Panc1 (cell line): ENCODE measurements at regions not wholly inside any gene's neighbourhood (a gene's known extent, or its start where the extent isn't known, plus 50 kb on each side); places are given as distances from the start of the nearest gene placed in this dataset.

Experiments used
- ATAC-seq: fragments of 200-7000 bp; cut with Tn5 transposase; 2 replicates; pipeline ENCODE4 v1.9.1; 2020; ENCODE audit warnings: mild to moderate bottlenecking, moderate library complexity
- BruUV-seq: library from RNA; stranded (reverse); fragments of 400-500 nt; replicated peaks from 2 replicates; lab custom pipeline; 2021; lab: Mats Ljungman, UMichigan
- CTCF ChIA-PET: fragments of 300-600 bp; sonication (Branson Sonifier 250); formaldehyde crosslinking; loops from one replicate; lab custom pipeline; 2022; ENCODE audit warnings: antibody characterized with exemption; lab: Charles Lee
- POLR2A ChIA-PET: fragments of 300-600 bp; sonication (Branson Sonifier 250); formaldehyde crosslinking; loops from one replicate; lab custom pipeline; 2022; ENCODE audit warnings: antibody characterized with exemption; lab: Charles Lee
- DNase-seq: peaks from one replicate; pipeline ENCODE4 v3.0.0-alpha.2; 2010; ENCODE audit warnings: low read depth, low spot score
- H3K27ac ChIP-seq: 2 replicates; pipeline ENCODE4 v1.5.1; 2011; ENCODE audit warnings: mild to moderate bottlenecking, low read length, inconsistent platforms
- H3K27me3 ChIP-seq: fragments of 200-500 bp; sonication (Bioruptor generic); 2 replicates; pipeline ENCODE4 v1.6.0; 2014; ENCODE audit warnings: low read length, inconsistent platforms; ENCODE audit not compliant: control insufficient read depth, insufficient read depth
- H3K36me3 ChIP-seq: fragments of 200-500 bp; sonication (Bioruptor generic); 2 replicates; pipeline ENCODE4 v1.5.1; 2014; ENCODE audit warnings: inconsistent platforms, mild to moderate bottlenecking, low read length, moderate library complexity; ENCODE audit not compliant: control insufficient read depth, insufficient read depth
- H3K4me1 ChIP-seq: 2 replicates; pipeline ENCODE4 v1.5.1; 2011; ENCODE audit warnings: inconsistent platforms, mild to moderate bottlenecking, low read length, moderate library complexity; ENCODE audit not compliant: control insufficient read depth, insufficient read depth
- H3K4me3 ChIP-seq, 2 experiments: 2 replicates each; pipeline ENCODE4 v1.5.1; 2011 to 2012; ENCODE audit warnings: low read depth in 2 of 2, low read length in 2 of 2, mild to moderate bottlenecking in 2 of 2, inconsistent platforms in 1 of 2, moderate library complexity in 1 of 2
- H3K9me3 ChIP-seq: fragments of 200-500 bp; sonication (Bioruptor generic); 2 replicates; pipeline ENCODE4 v1.5.1; 2014; ENCODE audit warnings: low read depth, mild to moderate bottlenecking, inconsistent platforms, low read length, moderate library complexity; ENCODE audit not compliant: control insufficient read depth, insufficient read depth
- CTCF ChIP-seq: fragments of 450-650 bp; IDR thresholded peaks from 2 replicates; pipeline ENCODE4 v1.5.1; 2017; ENCODE audit warnings: mild to moderate bottlenecking
- POLR2AphosphoS5 ChIP-seq: IDR thresholded peaks from 2 replicates; pipeline ENCODE4 v1.6.1; 2012; ENCODE audit warnings: mild to moderate bottlenecking, low read depth, low read length, moderate library complexity
- REST ChIP-seq, 2 experiments: IDR thresholded peaks; 2 replicates each; pipeline ENCODE4 v1.6.1; 2011 to 2012; ENCODE audit warnings: low read depth in 2 of 2, control low read depth in 1 of 2, low read length in 1 of 2, mild to moderate bottlenecking in 1 of 2, moderate library complexity in 1 of 2; ENCODE audit not compliant: insufficient read depth in 1 of 2
- SIN3A ChIP-seq: IDR thresholded peaks from 2 replicates; pipeline ENCODE4 v1.6.1; 2012; ENCODE audit warnings: low read depth, mild to moderate bottlenecking, low read length, moderate library complexity, borderline replicate concordance; ENCODE audit not compliant: insufficient read depth
- TCF7L2 ChIP-seq: IDR thresholded peaks from 2 replicates; pipeline ENCODE4 v1.6.1; 2011; ENCODE audit warnings: mild to moderate bottlenecking, low read depth, low read length, inconsistent platforms
- in situ Hi-C: cut with HindIII; loops from 2 replicates; pipeline ENCODE4 v1.10.0; 2016; ENCODE audit warnings: low sequenced_read_pairs, low pct_unique_long_range_greater_than_20kb
- intact Hi-C: fragments of 100-400 bp; cut with micrococcal nuclease; formaldehyde crosslinking; loops from one replicate; pipeline ENCODE4 v1.10.0; 2022; ENCODE audit not compliant: unreplicated experiment

- no peak for ATAC-seq
- Histone ChIP-seq H3K27me3 (no peaks in the 10 kb centered on the region), H3K27ac (no peak overlapping the region), H3K9me3 (no peaks in the 10 kb centered on the region), H3K4me3 (no peak overlapping the region), H3K4me1 (no peaks in the 10 kb centered on the region), H3K36me3 (no peaks in the 10 kb centered on the region)
- no peak for DNase-seq
- ChIA-PET POLR2A (no interaction called here), CTCF (no interaction called here)
- intact Hi-C loops, result no loop called here
- BruUV-seq, result no TSS peak
- no peak for TF ChIP-seq CTCF
- no peak for TF ChIP-seq POLR2AphosphoS5
- TF ChIP-seq TCF7L2, result no peak
- no peak for TF ChIP-seq REST (IDR thresholded peaks at IDR 0.05; ENCODE audit: insufficient read depth in 1 of 2, low read depth in 2 of 2, low read length in 1 of 2)
- TF ChIP-seq SIN3A, result no peak
- in situ Hi-C loops, result no loop called here
Measured at GRCh38 chr9:105972466-105973204, 278.3 kb downstream of the TMEM38B start.

GRCh38 chr9:105973951-105974351 lies 279.6 kb downstream of the TMEM38B start:
- no peak for ATAC-seq
- Histone ChIP-seq H3K27ac (no peak overlapping the region), H3K9me3 (no peaks in the 10 kb centered on the region), H3K36me3 (no peaks in the 10 kb centered on the region), H3K4me1 (no peaks in the 10 kb centered on the region), H3K27me3 (no peaks in the 10 kb centered on the region), H3K4me3 (no peak overlapping the region)
- TF ChIP-seq SIN3A (no peak), CTCF (no peak), POLR2AphosphoS5 (no peak), TCF7L2 (no peak), REST (IDR thresholded peaks at IDR 0.05; ENCODE audit: insufficient read depth in 1 of 2, low read depth in 2 of 2, low read length in 1 of 2) (no peak)
- POLR2A ChIA-PET, result no interaction called here
- DNase-seq, result no peak
- CTCF ChIA-PET, result interaction anchor here (0.6 kb wide), 1 partner anchor 508 kb away, joined by 3 read pairs; no protein-coding TSS in a partner anchor
- intact Hi-C loops, result no loop called here
- in situ Hi-C loops, result no loop called here
- BruUV-seq, result no TSS peak
